Thoracic aorta (tissue), 2 donors: ENCODE measurements at regions not wholly inside any gene's neighbourhood (a gene's known extent, or its start where the extent isn't known, plus 50 kb on each side); places are given as distances from the start of the nearest gene placed in this dataset.

Experiments
- ATAC-seq: fragments of 150-250 bp; one replicate; pipeline ENCODE4 v1.8.0; 2017; ENCODE audit warnings: low read depth; ENCODE audit not compliant: insufficient number of reproducible peaks, low FRiP score
- DNase-seq: peaks from one replicate; pipeline ENCODE4 v3.0.0-alpha.2; 2020; ENCODE audit warnings: low spot score
- H3K27ac ChIP-seq, 2 donors: fragments of 200-600 bp; sonication (generic); 1 replicate in 1 of 2; 2 replicates in 1 of 2; pipeline ENCODE4 v1.5.1; 2016; ENCODE audit warnings: mild to moderate bottlenecking in 2 of 2, moderate library complexity in 2 of 2
- H3K27me3 ChIP-seq: fragments of 200-600 bp; sonication (generic); replicated peaks from 2 replicates; pipeline ENCODE4 v1.6.0; 2016; ENCODE audit warnings: mild to moderate bottlenecking; ENCODE audit not compliant: insufficient read depth
- H3K36me3 ChIP-seq: fragments of 200-600 bp; sonication (generic); one replicate; pipeline ENCODE4 v1.5.1; 2016
- H3K4me1 ChIP-seq, 2 donors: fragments of 200-600 bp; sonication (generic); 1 replicate in 1 of 2; 2 replicates in 1 of 2; pipeline versions ENCODE4 v1.5.1 to v1.6.0; 2016; ENCODE audit warnings: low read depth in 2 of 2, mild to moderate bottlenecking in 1 of 2; ENCODE audit not compliant: control insufficient read depth in 1 of 2
- H3K4me3 ChIP-seq: fragments of 200-600 bp; sonication (generic); 2 replicates; pipeline ENCODE4 v1.5.1; 2016; ENCODE audit warnings: mild to moderate bottlenecking
- H3K9me3 ChIP-seq: fragments of 200-600 bp; sonication (generic); 2 replicates; pipeline ENCODE4 v1.5.1; 2016
- CTCF ChIP-seq: fragments of 200-600 bp; sonication (generic); IDR thresholded peaks from one replicate; pipeline ENCODE4 v1.5.1; 2019; ENCODE audit warnings: antibody characterized with exemption

- no peaks in the 10 kb centered on the region for H3K36me3 ChIP-seq
- H3K9me3 ChIP-seq = no peaks in the 10 kb centered on the region
- no peak for TF ChIP-seq CTCF
- ATAC-seq = no peak
- H3K4me1 ChIP-seq = no peaks in the 10 kb centered on the region
- H3K4me3 ChIP-seq = no peak overlapping the region
- H3K27ac ChIP-seq = no peak overlapping the region
- no peak for DNase-seq
- H3K27me3 ChIP-seq = no peaks in the 10 kb centered on the region
Observed at GRCh38 chr10:110389255-110389654, 84.5 kb upstream of the SMNDC1 start.

- Histone ChIP-seq H3K36me3 (no peaks in the 10 kb centered on the region), H3K4me1 (no peaks in the 10 kb centered on the region), H3K9me3 (no peaks in the 10 kb centered on the region), H3K4me3 (no peak overlapping the region), H3K27me3 (no peaks in the 10 kb centered on the region), H3K27ac (no peak overlapping the region)
- no peak for ATAC-seq
- TF ChIP-seq CTCF = no peak
- no peak for DNase-seq
Observed at GRCh38 chr10:110391541-110391940, 86.8 kb upstream of the SMNDC1 start.

- no peak for ATAC-seq
- Histone ChIP-seq H3K4me1 (no peaks in the 10 kb centered on the region), H3K4me3 (no peak overlapping the region), H3K36me3 (no peaks in the 10 kb centered on the region), H3K27ac (no peak overlapping the region), H3K27me3 (no peaks in the 10 kb centered on the region), H3K9me3 (no peaks in the 10 kb centered on the region)
- DNase-seq = no peak
- TF ChIP-seq CTCF = no peak
Observed at GRCh38 chr10:110392121-110392520, 87.4 kb upstream of the SMNDC1 start.

- no peaks in the 10 kb centered on the region for H3K27me3 ChIP-seq
- ATAC-seq (no peak), DNase-seq (no peak)
- no peak for TF ChIP-seq CTCF
- no peak overlapping the region for H3K4me3 ChIP-seq
- no peaks in the 10 kb centered on the region for H3K9me3 ChIP-seq
- no peaks in the 10 kb centered on the region for H3K36me3 ChIP-seq
- no peaks in the 10 kb centered on the region for H3K4me1 ChIP-seq
- H3K27ac ChIP-seq = no peak overlapping the region
Observed at GRCh38 chr10:110392868-110393740, 88.4 kb upstream of the SMNDC1 start.

GRCh38 chr10:110393866-110394265, 89.1 kb upstream of the SMNDC1 start:
- no peak for DNase-seq
- no peaks in the 10 kb centered on the region for H3K27me3 ChIP-seq

More at GRCh38 chr10:110393866-110394265, 89.1 kb upstream of the SMNDC1 start:
- Histone ChIP-seq H3K36me3 (no peaks in the 10 kb centered on the region), H3K4me1 (peaks cover under 1 to 1% of the 10 kb centered on the region in 2 donors), H3K4me3 (no peak overlapping the region), H3K27ac (no peak overlapping the region), H3K9me3 (no peaks in the 10 kb centered on the region)
- TF ChIP-seq CTCF = no peak
- no peak for ATAC-seq
